IPS-18c (cell line): ENCODE measurements at regions not wholly inside any gene's neighbourhood (a gene's known extent, or its start where the extent isn't known, plus 50 kb on each side); places are given as distances from the start of the nearest gene placed in this dataset.
A peak's percentile ranks its signal among the peaks of the same experiment; 100 is the strongest.

Experiments
- H3K4me3 ChIP-seq: 2 replicates; pipeline ENCODE4 v1.7.0; 2013; ENCODE audit warnings: low read depth, mild to moderate bottlenecking, low read length, moderate library complexity; ENCODE audit not compliant: insufficient read depth
- H3K9me3 ChIP-seq: one replicate; pipeline ENCODE4 v1.6.1; 2013; ENCODE audit warnings: mild to moderate bottlenecking, low read length, moderate library complexity; ENCODE audit not compliant: control insufficient read depth, insufficient read depth

DNA sequence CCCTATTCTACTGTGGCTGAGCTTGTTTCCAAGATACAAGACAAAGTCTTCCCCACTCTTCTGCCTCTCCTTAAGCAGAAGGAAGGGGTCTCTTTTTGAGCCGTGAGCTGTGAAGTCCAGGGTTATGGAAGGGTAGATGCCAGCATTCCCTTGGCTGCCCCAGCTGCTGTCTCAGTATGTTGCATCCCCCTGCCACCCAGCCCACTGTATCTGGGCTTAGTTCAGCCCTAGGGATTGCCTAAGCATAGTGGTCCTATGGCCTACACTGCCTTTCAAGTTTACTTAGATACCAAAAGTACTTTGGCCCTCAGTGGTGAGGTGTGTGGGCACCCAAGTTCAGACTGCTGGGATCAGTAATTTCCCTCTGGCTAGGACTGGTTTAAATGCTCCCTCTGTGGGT lies 421.9 kb upstream of the KHDRBS2 start:
- Histone ChIP-seq H3K9me3 (peaks cover 4% of the 10 kb centered on the region), H3K4me3 (no peak overlapping the region)

GRCh38 chr6:62707156-62707555 lies 421.1 kb upstream of the KHDRBS2 start:
- Histone ChIP-seq H3K4me3 (no peak overlapping the region), H3K9me3 (peaks cover 4% of the 10 kb centered on the region)

DNA sequence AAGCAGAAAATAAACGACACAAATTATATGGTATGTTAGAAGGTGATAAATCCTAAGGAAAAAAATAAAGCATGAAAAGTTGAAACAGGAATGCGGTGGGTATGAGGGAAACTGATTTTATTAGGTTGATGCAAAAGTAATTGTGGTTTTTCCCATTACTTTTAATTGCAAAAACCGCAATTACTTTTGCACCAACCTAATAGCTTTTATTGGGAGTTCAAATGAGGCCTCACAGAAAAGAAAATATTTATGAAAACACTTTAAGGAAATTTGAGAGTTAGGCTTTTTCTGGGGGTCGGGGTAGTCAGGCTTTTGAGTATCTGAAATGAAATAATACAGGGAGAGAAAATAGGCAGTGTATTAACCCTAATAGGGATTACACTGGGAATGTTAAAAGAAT lies 397.0 kb upstream of the KHDRBS2 start:
- H3K9me3 ChIP-seq, result no peaks in the 10 kb centered on the region
- no peak overlapping the region for H3K4me3 ChIP-seq

DNA sequence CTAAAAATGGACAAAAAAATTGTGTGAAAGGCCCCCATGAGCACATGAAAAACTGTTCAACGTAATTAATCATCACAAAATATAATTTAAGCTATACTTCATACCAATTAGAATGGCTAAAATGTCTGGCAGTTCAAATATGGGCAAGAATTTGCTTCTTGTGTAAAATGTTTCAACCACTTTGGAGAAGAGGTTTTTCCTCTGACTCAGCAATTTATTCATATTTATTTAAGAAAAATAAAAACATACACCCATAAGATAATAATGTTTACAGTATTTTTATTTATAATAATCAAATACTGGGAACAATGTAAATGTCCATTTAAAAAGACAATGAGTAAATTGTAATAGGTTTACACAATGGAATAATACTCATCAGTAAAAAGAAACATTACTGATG lies 395.1 kb upstream of the KHDRBS2 start:
- Histone ChIP-seq H3K4me3 (no peak overlapping the region), H3K9me3 (peaks cover 2% of the 10 kb centered on the region)

- H3K4me3 ChIP-seq, result no peak overlapping the region
- H3K9me3 ChIP-seq, result peaks cover 2% of the 10 kb centered on the region
Measured at GRCh38 chr6:62672989-62673388, 387.0 kb upstream of the KHDRBS2 start.

GRCh38 chr6:62670490-62671223 lies 384.6 kb upstream of the KHDRBS2 start:
- no peak overlapping the region for H3K4me3 ChIP-seq
- no peaks in the 10 kb centered on the region for H3K9me3 ChIP-seq

- Histone ChIP-seq H3K9me3 (no peaks in the 10 kb centered on the region), H3K4me3 (no peak overlapping the region)
Measured at GRCh38 chr6:62669831-62670230, 383.8 kb upstream of the KHDRBS2 start.

DNA sequence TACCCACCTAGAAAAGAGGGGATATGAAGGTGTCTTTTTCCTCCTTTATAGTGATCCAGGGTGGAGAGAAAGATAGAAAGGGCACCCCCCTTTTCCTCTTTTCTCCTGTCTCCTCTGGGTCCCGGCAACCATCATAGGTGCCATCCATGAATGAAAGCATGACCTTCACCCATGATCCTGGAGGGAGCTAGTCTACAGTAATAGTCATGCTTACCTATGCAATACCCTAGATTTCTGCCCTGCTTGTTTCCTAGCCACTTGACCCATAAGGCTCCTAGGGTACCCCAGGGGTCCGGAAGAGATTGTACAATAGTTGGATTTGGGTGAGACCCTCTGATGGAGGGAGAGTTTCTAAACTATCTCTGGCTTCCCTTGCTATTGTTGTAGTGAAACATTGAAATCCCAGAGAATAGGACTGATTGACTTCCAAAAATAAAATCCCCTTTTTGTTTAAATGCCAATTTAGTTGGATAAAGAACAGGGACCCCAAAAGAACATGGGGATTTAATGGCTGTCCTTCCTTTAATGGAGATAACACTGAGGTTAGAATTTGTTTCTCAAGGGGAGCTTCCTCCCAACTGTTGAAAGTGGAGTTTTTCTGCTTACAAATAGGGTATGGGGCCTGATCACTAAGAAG lies 366.8 kb upstream of the KHDRBS2 start:
- Histone ChIP-seq H3K9me3 (peaks cover 16% of the 10 kb centered on the region), H3K4me3 (peak overlapping the region; percentile 4; the same call in 1 of the 2 replicates)

DNA sequence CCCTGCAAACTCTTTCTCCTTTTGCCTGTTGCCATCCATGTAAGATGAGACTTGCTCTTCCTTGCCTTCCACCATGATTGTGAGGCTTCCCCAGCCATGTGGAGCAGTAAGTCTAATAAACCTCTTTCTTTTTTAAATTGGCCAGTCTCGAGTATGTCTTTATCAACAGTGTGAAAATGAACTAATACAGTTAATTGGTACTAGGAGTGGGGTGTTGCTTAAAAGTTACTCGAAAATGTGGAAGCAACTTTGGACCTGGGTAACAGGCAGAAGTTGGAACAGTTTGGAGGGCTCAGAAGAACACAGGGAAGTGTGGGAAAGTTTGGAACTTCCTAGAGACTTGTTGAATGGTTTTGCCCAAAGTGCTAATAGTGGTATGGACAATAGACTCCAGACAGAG lies 359.2 kb upstream of the KHDRBS2 start:
- Histone ChIP-seq H3K9me3 (peaks cover 2% of the 10 kb centered on the region), H3K4me3 (no peak overlapping the region)

DNA sequence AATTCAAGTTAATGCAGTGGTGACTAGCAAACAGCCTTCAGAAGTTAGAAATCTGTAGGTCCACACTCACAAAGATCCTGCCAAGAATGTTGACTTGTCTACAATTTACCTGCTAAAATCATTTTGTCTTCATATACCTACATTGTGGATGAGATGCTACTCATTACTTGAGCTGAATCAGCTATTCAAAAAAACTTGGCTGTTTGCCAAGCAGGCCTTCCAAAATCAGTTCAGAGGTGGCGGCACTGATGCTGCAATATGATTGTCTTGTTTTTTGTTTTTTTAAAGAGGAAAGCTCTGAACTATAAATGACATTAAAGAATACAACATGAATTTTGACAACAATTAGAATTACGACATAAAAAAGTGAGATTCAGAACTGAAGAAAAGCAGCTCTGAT lies 354.7 kb upstream of the KHDRBS2 start:
- H3K9me3 ChIP-seq, result peaks cover 2% of the 10 kb centered on the region
- H3K4me3 ChIP-seq, result no peak overlapping the region

DNA sequence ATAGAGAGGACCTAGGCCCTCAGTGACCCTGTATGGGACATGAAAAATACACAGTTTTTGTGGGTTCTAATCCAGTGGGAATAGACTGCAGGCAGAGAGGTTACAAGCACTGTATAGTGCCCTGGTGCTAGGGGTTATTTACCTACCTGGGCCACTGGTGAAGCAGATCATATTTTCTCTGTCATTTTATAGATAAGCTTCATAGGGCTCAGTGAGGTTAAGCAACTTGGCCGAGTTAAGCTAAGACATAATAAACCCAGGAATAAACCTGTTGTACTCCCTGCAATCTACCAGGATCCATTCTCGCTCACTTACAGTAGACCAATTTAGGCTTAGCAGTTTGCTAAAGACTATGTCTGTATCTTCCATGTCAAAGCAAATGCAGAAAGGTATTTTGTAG lies 340.6 kb upstream of the KHDRBS2 start:
- H3K9me3 ChIP-seq, result no peaks in the 10 kb centered on the region
- no peak overlapping the region for H3K4me3 ChIP-seq

DNA sequence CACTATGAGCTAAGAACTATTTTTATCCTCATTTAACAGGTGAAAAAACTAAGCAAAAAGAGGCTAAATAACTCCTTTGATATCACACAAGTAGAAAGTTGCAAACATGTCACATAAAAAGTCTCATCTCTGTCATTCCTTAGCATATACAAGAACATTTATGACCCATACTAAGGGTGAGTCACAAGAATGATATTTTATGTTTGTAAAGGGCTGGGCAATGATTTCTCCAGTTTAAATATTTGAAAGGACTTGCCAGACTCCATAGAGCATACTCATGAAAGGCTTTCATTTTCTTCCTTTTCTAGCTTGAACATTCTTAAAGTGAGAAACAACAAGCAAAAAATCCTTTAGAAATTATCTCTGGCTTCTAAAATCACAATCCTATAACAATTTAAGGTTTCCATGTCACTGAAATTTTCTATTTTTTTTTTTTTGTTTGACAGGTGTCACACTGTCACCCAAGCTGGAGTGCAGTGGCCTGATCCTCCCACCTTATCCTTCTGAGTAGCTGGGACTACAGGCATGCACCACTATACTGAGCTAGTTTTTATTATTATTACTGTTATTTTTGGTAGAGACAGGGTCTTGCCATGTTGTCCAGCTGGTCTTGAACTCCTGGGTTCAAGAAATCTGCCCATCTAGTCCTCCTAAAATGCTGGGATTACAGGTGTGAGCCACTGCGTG lies 338.0 kb upstream of the KHDRBS2 start:
- Histone ChIP-seq H3K4me3 (no peak overlapping the region), H3K9me3 (no peaks in the 10 kb centered on the region)

DNA sequence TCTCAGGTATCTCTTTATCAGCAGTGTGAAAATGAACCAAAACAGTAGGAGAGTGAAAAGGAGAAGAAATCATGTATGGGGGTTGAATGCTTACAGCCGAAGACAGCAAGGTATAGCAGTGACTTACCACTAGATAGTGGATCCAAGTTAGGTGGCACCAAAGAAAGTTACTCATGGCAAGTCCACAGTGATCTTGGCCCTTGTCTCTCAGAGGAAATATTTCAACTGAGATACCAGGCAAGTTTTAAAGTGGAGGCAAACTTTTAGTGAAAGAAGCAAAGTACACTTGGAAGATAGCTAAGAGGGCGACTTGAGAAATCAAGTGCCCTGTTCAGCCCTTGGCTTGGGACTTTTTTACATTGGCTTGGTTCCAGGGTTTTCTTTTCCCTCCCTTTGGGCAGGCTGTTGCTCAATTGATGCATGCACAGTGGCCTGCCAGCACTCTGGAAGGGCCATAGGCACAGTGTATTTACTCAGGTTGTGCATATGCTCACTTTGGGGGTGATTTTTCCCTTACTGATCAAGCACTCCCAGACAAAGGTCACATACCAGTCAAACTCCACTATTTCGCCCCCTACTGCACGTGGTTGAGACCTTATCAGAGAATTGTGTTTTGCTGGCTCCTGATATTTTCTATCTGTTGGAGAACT lies 329.5 kb upstream of the KHDRBS2 start:
- no peaks in the 10 kb centered on the region for H3K9me3 ChIP-seq
- H3K4me3 ChIP-seq, result no peak overlapping the region

DNA sequence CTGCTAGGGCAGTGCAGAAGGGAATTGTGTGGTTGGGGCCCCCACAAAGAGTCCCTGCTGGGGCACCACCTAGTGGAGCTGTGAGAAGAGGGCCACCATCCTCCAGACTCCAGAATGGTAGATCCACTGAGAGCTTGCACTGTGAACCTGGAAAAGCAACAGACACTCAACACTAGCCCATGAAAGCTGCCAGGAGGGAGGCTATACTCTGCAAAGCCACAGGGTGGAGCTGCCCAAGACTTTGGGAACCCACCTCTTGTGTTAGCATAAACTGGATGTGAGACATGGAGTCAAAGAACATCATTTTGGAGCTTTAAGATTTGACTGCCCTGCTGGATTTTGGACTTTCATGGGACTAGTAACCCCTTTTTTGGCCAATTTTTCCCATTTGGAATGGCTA lies 328.4 kb upstream of the KHDRBS2 start:
- Histone ChIP-seq H3K4me3 (no peak overlapping the region), H3K9me3 (no peaks in the 10 kb centered on the region)

- Histone ChIP-seq H3K4me3 (no peak overlapping the region), H3K9me3 (no peaks in the 10 kb centered on the region)
Measured at GRCh38 chr6:62613928-62614327, 327.9 kb upstream of the KHDRBS2 start.

DNA sequence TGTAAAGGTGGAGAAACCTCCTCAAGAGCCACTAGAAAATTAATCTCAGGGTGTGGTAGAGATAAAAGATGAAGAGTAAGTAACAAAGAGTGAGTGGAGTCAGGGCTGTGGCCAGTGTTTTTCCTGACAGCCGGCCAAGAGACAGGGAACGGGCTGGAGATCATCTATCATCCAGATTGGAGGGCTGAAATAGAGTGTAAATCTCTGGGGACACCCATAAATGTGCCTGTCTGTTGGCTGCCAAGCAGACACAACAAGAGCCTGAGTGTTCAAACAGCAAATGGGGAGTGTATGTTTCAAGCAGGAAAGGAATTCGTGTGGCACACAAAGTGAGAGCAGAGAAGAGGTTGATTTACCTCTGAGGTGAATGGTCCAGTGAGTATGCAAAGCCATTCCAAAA lies 326.4 kb upstream of the KHDRBS2 start:
- H3K4me3 ChIP-seq, result no peak overlapping the region
- no peaks in the 10 kb centered on the region for H3K9me3 ChIP-seq

DNA sequence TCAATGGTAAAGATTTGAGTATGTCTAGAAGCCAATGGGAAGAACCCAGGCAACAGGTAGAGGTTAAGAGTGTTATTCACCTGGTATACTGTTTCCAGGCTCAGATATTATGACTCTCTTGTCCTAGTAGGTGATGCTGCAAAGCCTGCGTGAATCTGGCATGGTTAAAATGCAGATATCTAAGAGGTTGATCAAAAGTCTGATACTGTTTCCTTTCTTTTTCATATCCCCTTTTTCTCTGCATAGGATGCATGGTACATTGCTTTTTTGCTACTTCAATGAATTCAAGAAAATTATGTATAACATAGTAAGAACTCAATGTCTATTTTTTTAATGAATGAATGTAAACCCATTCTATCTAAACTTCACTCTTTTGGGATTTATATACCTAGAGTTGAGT lies 284.3 kb upstream of the KHDRBS2 start:
- no peak overlapping the region for H3K4me3 ChIP-seq

DNA sequence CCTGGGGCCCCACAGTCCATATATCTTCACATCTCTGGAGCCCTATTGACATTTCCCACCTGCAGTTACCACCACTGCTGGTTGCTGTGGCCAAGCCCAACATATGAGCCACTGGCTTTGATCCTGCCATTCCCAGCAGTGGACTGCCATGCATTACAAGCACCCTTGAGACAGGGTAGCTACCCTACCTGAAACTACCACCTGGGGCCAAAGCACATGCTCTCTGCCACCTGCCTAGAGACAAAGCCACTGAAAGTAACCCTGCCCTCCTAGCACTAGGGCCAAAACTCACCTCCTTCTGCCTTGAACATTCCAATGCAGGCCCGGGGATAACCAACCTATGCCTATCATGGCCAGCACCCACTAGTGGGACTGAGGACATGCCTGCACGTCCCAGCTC lies 255.5 kb upstream of the KHDRBS2 start:
- H3K4me3 ChIP-seq, result no peak overlapping the region
- no peaks in the 10 kb centered on the region for H3K9me3 ChIP-seq

More for the DNA sequence above, 284.3 kb upstream of the KHDRBS2 start:
- H3K9me3 ChIP-seq, result no peaks in the 10 kb centered on the region
